IPS-18a (cell line): ENCODE measurements at regions not wholly inside any gene's neighbourhood (a gene's known extent, or its start where the extent isn't known, plus 50 kb on each side); places are given as distances from the start of the nearest gene placed in this dataset.

Experiments
- H3K27ac ChIP-seq: one replicate; pipeline ENCODE4 v1.5.1; 2013; ENCODE audit warnings: low read length
- H3K27me3 ChIP-seq: one replicate; pipeline ENCODE4 v1.6.1; 2013; ENCODE audit warnings: mild to moderate bottlenecking, low read length; ENCODE audit not compliant: control insufficient read depth, insufficient read depth
- H3K36me3 ChIP-seq: one replicate; pipeline ENCODE4 v1.6.1; 2013; ENCODE audit warnings: low read depth, low read length; ENCODE audit not compliant: control insufficient read depth
- H3K4me1 ChIP-seq: one replicate; pipeline ENCODE4 v1.6.1; 2013; ENCODE audit warnings: low read depth, low read length; ENCODE audit not compliant: control insufficient read depth
- H3K4me3 ChIP-seq: one replicate; pipeline ENCODE4 v1.5.1; 2013; ENCODE audit warnings: low read length
- H3K9ac ChIP-seq: one replicate; pipeline ENCODE4 v1.6.1; 2013; ENCODE audit warnings: mild to moderate bottlenecking, low read length, moderate library complexity
- H3K9me3 ChIP-seq: one replicate; pipeline ENCODE4 v1.6.1; 2013; ENCODE audit warnings: low read depth, low read length; ENCODE audit not compliant: control insufficient read depth

DNA sequence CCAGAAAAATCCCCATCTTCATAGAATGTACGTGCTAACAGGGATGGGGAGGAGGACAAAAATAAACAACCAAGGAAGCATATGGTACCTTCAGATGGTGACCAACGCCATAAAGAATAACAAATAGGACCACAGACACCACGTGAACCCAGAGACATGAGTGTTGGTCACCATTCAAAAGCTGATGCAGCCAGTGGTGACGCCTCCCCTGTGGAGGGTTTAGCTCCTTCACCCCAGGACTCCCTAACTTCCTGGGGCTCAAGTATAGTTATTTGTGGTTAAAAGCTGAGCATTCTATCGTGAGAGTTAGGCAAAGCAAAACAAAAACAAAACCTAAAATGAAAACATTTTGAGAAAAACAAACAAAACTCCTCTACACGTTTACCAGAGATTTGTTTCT lies 184.7 kb downstream of the SOX9 start:
- no peaks in the 10 kb centered on the region for H3K9me3 ChIP-seq
- no peak overlapping the region for H3K9ac ChIP-seq
- no peak overlapping the region for H3K4me3 ChIP-seq
- no peaks in the 10 kb centered on the region for H3K27me3 ChIP-seq
- H3K36me3 ChIP-seq = no peaks in the 10 kb centered on the region
- H3K4me1 ChIP-seq = no peaks in the 10 kb centered on the region
- H3K27ac ChIP-seq = no peak overlapping the region

DNA sequence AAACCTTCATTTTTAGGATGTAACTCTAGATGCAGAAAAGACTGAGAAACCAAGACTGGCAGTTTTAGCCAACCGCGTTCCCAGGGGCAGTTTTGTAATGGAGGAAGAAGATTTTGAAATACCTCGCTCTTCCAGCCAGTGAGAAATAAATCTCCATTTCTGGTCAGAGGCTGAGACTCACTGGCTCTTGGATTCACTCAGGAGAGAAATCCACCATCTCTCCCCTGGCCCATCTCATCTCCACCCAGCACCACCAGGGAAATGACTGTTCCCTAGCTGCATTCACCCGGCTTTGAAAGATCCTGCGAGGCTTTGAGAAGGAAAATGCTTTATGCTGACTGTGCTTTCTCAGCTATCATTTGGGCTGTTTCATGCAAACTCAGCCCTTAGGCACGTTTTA lies 185.2 kb downstream of the SOX9 start:
- Histone ChIP-seq H3K27me3 (no peaks in the 10 kb centered on the region), H3K9me3 (no peaks in the 10 kb centered on the region), H3K27ac (no peak overlapping the region), H3K9ac (no peak overlapping the region), H3K4me3 (no peak overlapping the region), H3K36me3 (no peaks in the 10 kb centered on the region), H3K4me1 (no peaks in the 10 kb centered on the region)

DNA sequence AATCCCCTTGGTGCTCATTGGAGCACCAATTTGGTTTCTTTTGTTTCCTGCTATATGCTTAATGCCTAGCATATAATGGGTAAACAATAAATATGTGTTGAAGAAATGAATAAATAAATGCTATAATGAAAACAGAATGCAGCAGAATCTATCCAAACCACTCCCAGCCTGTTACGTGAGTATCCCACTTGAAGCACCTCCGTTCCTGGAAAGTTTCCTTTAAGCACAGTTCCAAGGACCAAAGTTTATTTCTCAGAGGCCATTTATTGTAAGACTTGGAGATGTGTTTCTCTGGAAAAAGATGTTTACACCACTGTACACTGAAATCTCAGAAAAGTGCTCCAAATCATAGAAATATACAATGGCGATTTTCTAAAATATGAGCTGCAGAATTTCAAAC lies 187.0 kb downstream of the SOX9 start:
- Histone ChIP-seq H3K9ac (no peak overlapping the region), H3K4me1 (no peaks in the 10 kb centered on the region), H3K27me3 (no peaks in the 10 kb centered on the region), H3K4me3 (no peak overlapping the region), H3K27ac (no peak overlapping the region), H3K36me3 (no peaks in the 10 kb centered on the region), H3K9me3 (no peaks in the 10 kb centered on the region)

DNA sequence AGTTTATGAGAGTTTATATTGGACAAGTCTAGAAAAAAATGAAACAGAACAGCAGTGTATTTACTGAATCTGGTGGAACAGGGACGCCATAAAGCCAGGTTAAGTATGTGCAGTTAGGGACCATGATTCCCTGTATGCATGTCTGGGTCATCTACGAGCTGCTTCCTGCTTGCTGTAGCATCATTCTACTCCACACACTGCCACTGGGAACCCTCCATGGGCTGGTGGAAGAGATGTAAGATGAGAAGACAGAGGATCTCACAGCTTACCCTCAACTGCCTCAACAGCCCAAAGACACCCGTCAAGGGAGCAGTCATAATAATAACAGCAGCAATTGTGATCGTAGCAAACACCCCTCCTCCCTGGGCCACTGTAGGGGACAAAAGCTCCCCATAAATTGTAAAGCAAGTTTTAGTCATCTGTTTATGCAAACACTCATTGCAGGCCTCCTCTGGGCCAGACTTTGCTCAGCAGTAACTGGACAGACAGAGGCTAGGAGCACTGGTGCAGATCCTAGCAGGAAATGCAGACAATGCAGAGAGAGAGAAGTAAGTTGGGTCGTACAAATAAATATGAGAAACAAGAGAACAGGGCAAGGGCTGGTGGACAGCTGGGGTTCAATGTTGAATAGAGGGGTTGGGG lies 188.0 kb downstream of the SOX9 start:
- Histone ChIP-seq H3K4me1 (no peaks in the 10 kb centered on the region), H3K9me3 (no peaks in the 10 kb centered on the region), H3K4me3 (no peak overlapping the region), H3K27me3 (no peaks in the 10 kb centered on the region), H3K36me3 (no peaks in the 10 kb centered on the region), H3K9ac (no peak overlapping the region), H3K27ac (no peak overlapping the region)

DNA sequence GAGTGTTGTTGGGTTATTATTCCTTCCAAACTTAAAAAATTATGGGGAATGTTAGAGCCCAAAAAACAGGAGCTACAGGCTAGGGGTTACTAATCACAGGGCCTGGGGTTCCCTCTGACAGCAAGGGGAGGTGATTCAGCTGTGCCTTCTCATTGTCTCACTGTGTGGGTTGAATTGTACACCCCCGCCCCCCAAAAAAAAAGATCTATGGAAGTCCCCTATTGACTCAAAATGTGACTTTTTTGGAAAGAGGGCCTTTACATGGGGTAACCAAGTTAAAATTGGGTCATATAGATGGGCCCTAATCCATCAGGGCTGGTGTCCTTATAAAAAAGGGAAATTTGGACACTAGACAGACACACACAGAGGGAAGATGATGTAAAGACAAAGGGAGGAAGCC lies 190.2 kb downstream of the SOX9 start:
- no peak overlapping the region for H3K27ac ChIP-seq
- no peaks in the 10 kb centered on the region for H3K27me3 ChIP-seq
- no peaks in the 10 kb centered on the region for H3K36me3 ChIP-seq
- no peak overlapping the region for H3K9ac ChIP-seq
- no peaks in the 10 kb centered on the region for H3K4me1 ChIP-seq
- H3K4me3 ChIP-seq = no peak overlapping the region
- no peaks in the 10 kb centered on the region for H3K9me3 ChIP-seq

DNA sequence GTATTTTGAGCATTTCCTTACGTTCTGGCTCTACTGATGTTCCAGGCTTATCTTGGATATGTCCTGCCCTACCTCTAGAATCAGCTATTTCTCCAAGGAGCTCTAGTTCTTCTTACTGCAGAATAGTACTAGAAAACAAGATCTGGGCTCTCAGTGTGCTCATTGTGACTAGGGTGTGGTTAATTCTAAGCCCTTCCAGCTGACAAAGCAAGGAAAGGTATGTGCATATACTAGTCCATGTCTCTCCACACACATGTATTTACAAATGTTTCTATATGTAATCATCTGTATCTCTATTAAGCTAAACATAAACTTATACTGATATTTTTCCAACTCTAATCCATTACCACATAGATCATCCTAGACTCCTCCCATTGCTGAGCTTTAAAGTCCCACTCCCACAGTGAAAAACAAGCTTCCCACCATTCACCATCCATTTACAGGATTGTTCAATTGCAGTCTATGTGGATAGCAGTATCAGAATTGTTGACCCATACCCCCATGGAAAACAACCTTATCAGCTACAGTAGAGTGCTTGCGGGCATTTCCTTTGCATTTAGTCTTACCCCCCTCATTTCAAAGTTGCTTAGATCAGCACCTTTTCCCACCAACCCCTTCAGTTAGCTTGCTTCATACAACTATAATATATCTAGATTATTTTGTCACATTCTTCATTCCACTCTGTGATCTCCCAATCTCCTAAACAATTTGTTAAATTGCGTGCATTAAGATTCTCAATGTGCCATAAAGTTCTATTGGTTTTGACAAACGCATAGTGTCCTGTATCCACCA lies 194.5 kb downstream of the SOX9 start:
- H3K27me3 ChIP-seq = no peaks in the 10 kb centered on the region
- no peaks in the 10 kb centered on the region for H3K9me3 ChIP-seq
- no peak overlapping the region for H3K4me3 ChIP-seq
- no peaks in the 10 kb centered on the region for H3K36me3 ChIP-seq
- no peak overlapping the region for H3K27ac ChIP-seq
- no peaks in the 10 kb centered on the region for H3K4me1 ChIP-seq
- no peak overlapping the region for H3K9ac ChIP-seq

DNA sequence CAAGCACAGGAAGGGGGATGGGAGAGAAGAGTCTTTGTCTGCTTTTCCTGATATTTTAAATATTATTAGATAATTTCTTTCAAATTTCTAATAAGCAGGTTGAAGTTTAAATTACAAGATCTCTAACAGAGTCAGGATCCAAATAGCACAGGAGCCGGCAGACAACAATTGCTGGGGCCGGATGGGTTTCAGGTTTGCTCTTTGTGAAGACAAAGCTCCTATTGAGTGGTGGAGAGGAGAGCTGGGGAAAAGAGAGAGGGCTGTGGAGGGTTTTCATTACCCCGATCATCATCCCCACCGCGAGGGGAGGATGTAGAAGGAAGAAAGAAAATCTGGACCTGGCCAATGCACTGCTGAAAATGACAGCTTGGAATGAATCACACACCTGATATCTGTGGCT lies 197.3 kb downstream of the SOX9 start:
- Histone ChIP-seq H3K4me1 (no peaks in the 10 kb centered on the region), H3K27ac (no peak overlapping the region), H3K9ac (no peak overlapping the region), H3K9me3 (no peaks in the 10 kb centered on the region), H3K4me3 (no peak overlapping the region), H3K27me3 (no peaks in the 10 kb centered on the region), H3K36me3 (no peaks in the 10 kb centered on the region)

DNA sequence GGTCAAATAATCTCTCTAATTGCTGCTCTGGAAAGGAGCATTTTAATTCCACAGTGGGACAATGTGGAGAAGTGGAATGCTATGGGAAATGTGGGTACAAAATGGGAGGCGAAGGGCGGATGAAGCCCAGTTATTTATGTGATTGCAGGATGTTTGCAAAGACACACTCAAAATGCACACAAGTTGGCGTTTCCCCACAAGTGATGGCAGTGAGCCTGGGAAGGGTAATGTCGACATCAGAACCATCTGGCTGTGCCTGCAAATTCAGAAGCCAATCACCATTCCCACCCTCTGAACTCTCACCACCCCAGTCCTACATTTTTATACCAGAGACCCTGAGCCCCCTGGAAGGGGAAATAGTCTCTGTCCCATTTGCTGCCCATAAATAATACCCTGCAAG lies 201.1 kb downstream of the SOX9 start:
- H3K27me3 ChIP-seq = no peaks in the 10 kb centered on the region
- H3K36me3 ChIP-seq = no peaks in the 10 kb centered on the region
- H3K27ac ChIP-seq = no peak overlapping the region
- H3K4me3 ChIP-seq = no peak overlapping the region
- H3K4me1 ChIP-seq = peaks cover 8% of the 10 kb centered on the region
- H3K9me3 ChIP-seq = no peaks in the 10 kb centered on the region
- H3K9ac ChIP-seq = no peak overlapping the region

DNA sequence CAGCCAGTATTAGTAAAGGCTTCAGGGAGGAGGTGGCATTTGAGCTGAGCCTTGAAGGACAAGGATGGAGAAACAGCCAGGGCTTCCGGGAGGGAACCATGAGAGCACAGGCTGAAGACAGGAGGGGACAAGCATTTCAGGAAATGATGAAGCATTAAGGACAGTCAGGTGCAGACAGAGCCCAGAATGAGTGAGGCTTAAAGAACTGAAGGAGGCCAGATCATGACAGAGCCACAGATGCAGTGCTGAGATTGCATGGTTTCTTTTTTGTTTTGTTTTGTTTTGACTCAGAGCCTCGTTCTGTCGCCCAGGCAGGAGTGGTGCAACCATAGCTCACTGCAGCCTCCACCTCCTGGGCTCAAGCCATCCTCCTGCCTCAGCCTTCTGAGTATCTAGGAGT lies 211.5 kb downstream of the SOX9 start:
- Histone ChIP-seq H3K4me1 (peaks cover 9% of the 10 kb centered on the region), H3K27ac (no peak overlapping the region), H3K4me3 (no peak overlapping the region), H3K27me3 (peaks cover 5% of the 10 kb centered on the region), H3K9me3 (no peaks in the 10 kb centered on the region), H3K36me3 (no peaks in the 10 kb centered on the region), H3K9ac (no peak overlapping the region)

DNA sequence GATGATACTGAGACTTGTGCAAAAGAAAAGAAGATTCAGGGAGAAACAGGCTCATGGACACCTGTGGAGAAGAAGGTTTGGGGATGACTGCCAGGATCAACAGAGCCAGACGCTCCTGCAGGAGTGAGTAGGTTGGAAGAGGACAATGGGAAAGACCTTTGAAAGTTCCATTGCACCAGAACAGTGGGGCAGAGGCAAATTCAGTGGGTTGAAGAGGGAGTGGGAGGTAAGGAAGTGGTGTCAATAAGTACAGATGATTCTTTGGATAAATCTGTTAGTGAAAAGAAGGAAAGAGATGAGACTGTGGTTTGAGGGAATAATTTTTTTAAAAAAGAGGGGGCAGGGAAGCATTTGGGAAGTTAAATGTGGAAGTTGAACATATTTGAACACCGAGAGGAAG lies 212.8 kb downstream of the SOX9 start:
- Histone ChIP-seq H3K4me1 (peaks cover 9% of the 10 kb centered on the region), H3K27me3 (peaks cover 5% of the 10 kb centered on the region), H3K4me3 (no peak overlapping the region), H3K9me3 (no peaks in the 10 kb centered on the region), H3K36me3 (no peaks in the 10 kb centered on the region), H3K9ac (no peak overlapping the region), H3K27ac (no peak overlapping the region)

DNA sequence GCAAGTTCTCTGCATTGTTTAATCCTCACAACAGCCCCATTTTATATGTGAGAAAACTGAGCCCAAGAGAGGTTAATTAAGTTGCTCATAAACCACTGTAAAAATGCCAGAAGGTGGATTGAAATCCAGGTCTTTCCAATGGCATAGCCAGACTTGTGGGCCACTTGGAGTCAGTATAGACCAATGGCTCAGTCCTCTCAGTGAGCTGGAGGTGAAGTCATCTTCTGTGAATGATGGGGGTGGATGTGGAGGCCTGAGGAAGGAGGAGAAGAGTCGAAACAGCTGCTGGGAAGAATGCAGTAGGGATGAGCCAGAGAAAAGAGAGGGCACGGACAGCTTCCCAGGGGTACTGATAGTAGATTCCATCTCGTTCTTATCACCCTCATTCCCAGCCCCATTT lies 213.4 kb downstream of the SOX9 start:
- Histone ChIP-seq H3K27ac (no peak overlapping the region), H3K4me3 (no peak overlapping the region), H3K27me3 (peaks cover 5% of the 10 kb centered on the region), H3K9me3 (no peaks in the 10 kb centered on the region), H3K9ac (no peak overlapping the region), H3K4me1 (peaks cover 9% of the 10 kb centered on the region), H3K36me3 (no peaks in the 10 kb centered on the region)
